Effector memory CD4-positive, alpha-beta T cell (primary cell): ENCODE measurements at regions not wholly inside any gene's neighbourhood (a gene's known extent, or its start where the extent isn't known, plus 50 kb on each side); places are given as distances from the start of the nearest gene placed in this dataset.
"Not testable (repeated sequence)": the region's sequence is repeated elsewhere in the genome, so short reads cannot be mapped to it uniquely, and the experiment has no call there.

Experiments
- DNase-seq, 3 donors: peaks; one replicate each; pipeline ENCODE4 v3.0.0-alpha.2; 2020
- H3K27ac ChIP-seq: 2 replicates; pipeline ENCODE4 v1.7.0; 2013; ENCODE audit warnings: mild to moderate bottlenecking, low read length, moderate library complexity; ENCODE audit not compliant: insufficient read depth, poor library complexity, severe bottlenecking
- H3K27me3 ChIP-seq: replicated peaks from 2 replicates; pipeline ENCODE4 v1.7.0; 2013; ENCODE audit warnings: mild to moderate bottlenecking, low read length; ENCODE audit not compliant: insufficient read depth, control insufficient read depth, poor library complexity, severe bottlenecking
- H3K36me3 ChIP-seq: 2 replicates; pipeline ENCODE4 v1.7.0; 2013; ENCODE audit warnings: mild to moderate bottlenecking, low read length, moderate library complexity; ENCODE audit not compliant: control insufficient read depth, insufficient read depth
- H3K4me1 ChIP-seq: 2 replicates; pipeline ENCODE4 v1.7.0; 2013; ENCODE audit warnings: low read length, mild to moderate bottlenecking; ENCODE audit not compliant: control insufficient read depth, insufficient read depth, poor library complexity, severe bottlenecking
- H3K4me3 ChIP-seq: 2 replicates; pipeline ENCODE4 v1.7.0; 2013; ENCODE audit warnings: low read length, low read depth, mild to moderate bottlenecking; ENCODE audit not compliant: insufficient read depth, poor library complexity, severe bottlenecking
- H3K9me3 ChIP-seq: 2 replicates; pipeline ENCODE4 v1.7.0; 2013; ENCODE audit warnings: mild to moderate bottlenecking, low read length, moderate library complexity; ENCODE audit not compliant: control insufficient read depth

GRCh38 chr1:188827400-188827799 lies 1650.3 kb downstream of the BRINP3 start:
- H3K27ac ChIP-seq: no peak overlapping the region
- H3K4me3 ChIP-seq: no peak overlapping the region
- no peak for DNase-seq
- H3K9me3 ChIP-seq: no peaks in the 10 kb centered on the region
- no peaks in the 10 kb centered on the region for H3K4me1 ChIP-seq
- no peaks in the 10 kb centered on the region for H3K36me3 ChIP-seq
- H3K27me3 ChIP-seq: no peaks in the 10 kb centered on the region

- H3K27me3 ChIP-seq, H3K4me3 ChIP-seq, DNase-seq, H3K27ac ChIP-seq, H3K9me3 ChIP-seq, H3K4me1 ChIP-seq, H3K36me3 ChIP-seq: not testable (repeated sequence)
Measured at GRCh38 chr1:188841111-188841696, 1636.5 kb downstream of the BRINP3 start.

GRCh38 chr1:188846468-188846867 lies 1631.2 kb downstream of the BRINP3 start:
- DNase-seq: no peak
- no peaks in the 10 kb centered on the region for H3K36me3 ChIP-seq
- no peaks in the 10 kb centered on the region for H3K27me3 ChIP-seq
- no peaks in the 10 kb centered on the region for H3K9me3 ChIP-seq
- H3K4me3 ChIP-seq: no peak overlapping the region
- H3K27ac ChIP-seq: no peak overlapping the region
- H3K4me1 ChIP-seq: no peaks in the 10 kb centered on the region

GRCh38 chr1:188857526-188858087 lies 1620.1 kb downstream of the BRINP3 start:
- H3K9me3 ChIP-seq: no peaks in the 10 kb centered on the region
- no peaks in the 10 kb centered on the region for H3K4me1 ChIP-seq
- no peaks in the 10 kb centered on the region for H3K36me3 ChIP-seq
- DNase-seq: no peak
- no peak overlapping the region for H3K4me3 ChIP-seq
- no peak overlapping the region for H3K27ac ChIP-seq
- no peaks in the 10 kb centered on the region for H3K27me3 ChIP-seq

GRCh38 chr1:188867614-188868013 lies 1610.0 kb downstream of the BRINP3 start:
- no peaks in the 10 kb centered on the region for H3K4me1 ChIP-seq
- H3K27ac ChIP-seq: no peak overlapping the region
- no peaks in the 10 kb centered on the region for H3K36me3 ChIP-seq
- no peaks in the 10 kb centered on the region for H3K27me3 ChIP-seq
- DNase-seq: no peak
- H3K9me3 ChIP-seq: no peaks in the 10 kb centered on the region
- H3K4me3 ChIP-seq: no peak overlapping the region

- DNase-seq: no peak
- no peaks in the 10 kb centered on the region for H3K4me1 ChIP-seq
- no peak overlapping the region for H3K27ac ChIP-seq
- H3K36me3 ChIP-seq: no peaks in the 10 kb centered on the region
- H3K27me3 ChIP-seq: no peaks in the 10 kb centered on the region
- H3K4me3 ChIP-seq: no peak overlapping the region
- H3K9me3 ChIP-seq: no peaks in the 10 kb centered on the region
Measured at GRCh38 chr1:188871164-188871563, 1606.5 kb downstream of the BRINP3 start.

- H3K4me3 ChIP-seq: no peak overlapping the region
- no peak for DNase-seq
- no peaks in the 10 kb centered on the region for H3K9me3 ChIP-seq
- no peak overlapping the region for H3K27ac ChIP-seq
- H3K27me3 ChIP-seq: no peaks in the 10 kb centered on the region
- no peaks in the 10 kb centered on the region for H3K36me3 ChIP-seq
- H3K4me1 ChIP-seq: no peaks in the 10 kb centered on the region
Measured at GRCh38 chr1:188872376-188872775, 1605.3 kb downstream of the BRINP3 start.

- Histone ChIP-seq H3K27ac (no peak overlapping the region), H3K4me1 (no peaks in the 10 kb centered on the region), H3K9me3 (no peaks in the 10 kb centered on the region), H3K4me3 (no peak overlapping the region), H3K36me3 (no peaks in the 10 kb centered on the region), H3K27me3 (no peaks in the 10 kb centered on the region)
- no peak for DNase-seq
Measured at GRCh38 chr1:188877668-188878067, 1600.0 kb downstream of the BRINP3 start.

GRCh38 chr1:188888386-188888785 lies 1589.3 kb downstream of the BRINP3 start:
- no peaks in the 10 kb centered on the region for H3K9me3 ChIP-seq
- no peak overlapping the region for H3K27ac ChIP-seq
- DNase-seq: no peak

GRCh38 chr1:188889166-188889565 lies 1588.5 kb downstream of the BRINP3 start:
- Histone ChIP-seq H3K27ac (no peak overlapping the region), H3K27me3 (no peaks in the 10 kb centered on the region), H3K4me1 (no peaks in the 10 kb centered on the region), H3K36me3 (no peaks in the 10 kb centered on the region), H3K9me3 (no peaks in the 10 kb centered on the region), H3K4me3 (no peak overlapping the region)
- DNase-seq: no peak

More at GRCh38 chr1:188888386-188888785, 1589.3 kb downstream of the BRINP3 start:
- no peak overlapping the region for H3K4me3 ChIP-seq
- no peaks in the 10 kb centered on the region for H3K36me3 ChIP-seq
- H3K27me3 ChIP-seq: no peaks in the 10 kb centered on the region
- H3K4me1 ChIP-seq: no peaks in the 10 kb centered on the region
